Caki2 (cell line): ENCODE measurements at regions not wholly inside any gene's neighbourhood (a gene's known extent, or its start where the extent isn't known, plus 50 kb on each side); places are given as distances from the start of the nearest gene placed in this dataset.
"Not testable (repeated sequence)": the region's sequence is repeated elsewhere in the genome, so short reads cannot be mapped to it uniquely, and the experiment has no call there.

Experiments used
- DNase-seq: peaks from one replicate; pipeline ENCODE4 v3.0.0-alpha.2; 2015; ENCODE audit warnings: low read depth
- in situ Hi-C: cut with HindIII; loops from 2 replicates; pipeline ENCODE4 v1.10.0; 2016; ENCODE audit warnings: low sequenced_read_pairs, low pct_unique_long_range_greater_than_20kb, mixed read lengths

GRCh38 chr12:85606455-85606854 lies 229.8 kb downstream of the RASSF9 start:
- DNase-seq, result no peak
- in situ Hi-C loops, result no loop called here

GRCh38 chr12:85609778-85610177 lies 226.4 kb downstream of the RASSF9 start:
- in situ Hi-C loops, result no loop called here
- no peak for DNase-seq

DNA sequence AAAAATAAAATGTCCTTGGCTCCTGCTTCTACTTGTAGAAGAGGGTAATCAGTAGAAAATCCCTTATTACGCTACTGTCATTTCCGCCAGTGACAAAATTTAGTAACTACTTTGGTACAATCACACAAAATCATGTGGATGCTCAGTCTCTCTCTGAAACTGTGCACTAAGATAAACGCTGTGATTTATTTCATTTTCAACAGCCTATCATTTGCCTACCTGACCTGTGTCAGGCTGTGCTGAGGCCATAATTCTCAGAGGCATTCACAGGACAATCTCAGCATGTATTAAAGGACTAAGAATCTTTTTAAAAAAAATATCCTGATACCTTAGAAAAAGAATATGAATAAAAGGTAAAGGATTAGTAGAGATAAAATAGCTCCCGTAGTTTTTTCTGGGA lies 226.0 kb downstream of the RASSF9 start:
- DNase-seq, result no peak
- in situ Hi-C loops, result no loop called here

DNA sequence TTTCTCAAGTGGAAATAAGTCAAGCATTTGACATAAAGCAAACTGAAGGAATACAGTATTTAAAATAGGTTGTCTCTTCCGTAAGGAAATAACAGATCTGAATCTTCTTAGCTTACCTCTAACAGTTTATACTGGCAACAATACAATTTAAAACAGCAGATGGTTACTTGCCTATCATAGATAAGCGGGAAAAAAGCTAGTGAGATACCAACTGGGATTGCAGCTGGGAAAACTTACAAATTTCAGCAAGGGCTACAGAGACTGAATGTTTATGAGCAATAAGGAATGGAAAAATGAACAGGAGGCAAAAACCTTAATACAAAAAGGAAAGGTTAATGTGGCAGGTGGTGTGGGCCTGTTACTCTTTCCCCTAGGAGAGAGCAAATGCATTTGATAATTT lies 220.0 kb downstream of the RASSF9 start:
- no peak for DNase-seq
- in situ Hi-C loops, result no loop called here

- in situ Hi-C loops, result no loop called here
- no peak for DNase-seq
Observed at GRCh38 chr12:85617307-85618091, 218.7 kb downstream of the RASSF9 start.

GRCh38 chr12:85621041-85621440 lies 215.2 kb downstream of the RASSF9 start:
- no peak for DNase-seq
- in situ Hi-C loops, result no loop called here

DNA sequence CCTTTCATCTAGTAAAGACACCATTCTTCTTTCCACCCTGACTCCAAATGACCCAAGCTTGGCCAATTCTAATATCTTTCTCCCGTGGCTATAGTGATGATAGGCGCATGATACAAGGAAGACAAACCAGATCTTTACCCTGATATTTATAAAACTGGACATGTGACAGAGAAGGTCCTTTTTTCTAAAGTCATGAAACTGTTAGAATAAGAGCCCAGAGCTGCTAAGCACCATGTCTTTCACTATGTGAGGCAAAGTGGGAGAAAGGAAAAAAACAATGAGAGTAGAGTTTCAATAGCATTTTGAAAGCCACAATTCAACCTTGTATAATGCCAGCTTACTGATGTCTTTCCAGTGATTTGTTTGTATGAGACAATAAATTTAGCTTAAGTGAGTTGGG lies 212.4 kb downstream of the RASSF9 start:
- DNase-seq, result no peak

GRCh38 chr12:85625467-85625866 lies 210.7 kb downstream of the RASSF9 start:
- DNase-seq, result no peak
- in situ Hi-C loops, result no loop called here

More for the DNA sequence above, 212.4 kb downstream of the RASSF9 start:
- in situ Hi-C loops, result no loop called here

DNA sequence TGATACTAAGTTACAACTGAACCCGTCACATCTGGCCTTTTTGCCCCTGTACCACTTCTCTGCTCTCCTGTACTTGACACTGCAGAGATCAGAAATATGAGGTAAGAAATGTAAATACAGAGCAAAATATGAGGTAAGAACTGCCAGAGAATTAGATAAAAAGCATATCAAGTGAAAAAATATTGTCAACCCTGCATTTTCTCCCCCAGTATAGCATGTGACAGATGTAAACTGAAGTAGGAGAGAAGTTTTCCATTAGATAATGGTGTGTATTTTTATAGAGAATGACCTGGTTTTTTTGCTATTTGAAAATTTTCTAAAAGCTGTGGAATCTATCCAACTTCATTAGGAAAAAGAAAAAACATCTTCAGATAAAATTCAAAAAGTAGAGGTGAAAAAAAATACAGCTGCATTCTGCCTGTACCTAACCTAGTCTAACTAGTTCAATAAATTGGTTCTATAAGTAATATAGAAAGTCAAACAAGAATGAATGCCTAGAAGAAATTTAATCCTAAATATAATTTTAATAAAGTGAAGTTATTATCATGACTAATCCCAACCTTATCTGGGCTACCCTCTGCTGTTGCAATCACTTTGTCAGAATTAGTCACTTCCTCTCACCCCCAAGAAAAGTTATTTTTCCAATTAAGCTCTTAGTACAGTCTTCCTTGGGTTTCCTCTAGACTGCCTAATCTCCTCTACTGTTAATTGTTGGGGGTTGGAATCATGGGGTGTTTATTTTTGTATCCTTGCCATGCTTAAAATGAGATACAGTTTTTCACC lies 210.0 kb downstream of the RASSF9 start:
- in situ Hi-C loops, result no loop called here
- peak; percentile 15 for DNase-seq

DNA sequence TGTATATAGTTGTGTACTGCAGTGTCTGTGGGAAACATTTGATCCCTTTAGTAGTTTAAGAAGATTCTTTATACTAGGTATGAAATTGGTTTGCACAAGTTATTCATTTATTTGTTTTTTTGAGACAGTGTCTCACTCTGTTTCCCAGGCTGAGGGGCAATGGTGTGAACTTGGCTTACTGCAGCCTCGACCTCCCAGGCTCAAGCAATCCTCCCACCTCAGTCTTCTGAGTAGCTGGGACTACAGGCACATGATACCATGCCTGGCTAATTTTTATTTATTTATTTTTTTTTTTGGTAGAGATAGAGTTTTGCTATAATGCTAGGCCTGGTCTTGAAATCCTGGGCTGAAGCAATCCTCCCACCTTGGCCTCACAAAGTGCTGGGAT lies 209.4 kb downstream of the RASSF9 start:
- in situ Hi-C loops, result no loop called here

GRCh38 chr12:85627584-85627983 lies 208.6 kb downstream of the RASSF9 start:
- in situ Hi-C loops, result no loop called here

More for the DNA sequence above, 209.4 kb downstream of the RASSF9 start:
- no peak for DNase-seq

GRCh38 chr12:85628562-85628961 lies 207.6 kb downstream of the RASSF9 start:
- in situ Hi-C loops, DNase-seq: not testable (repeated sequence)

More at GRCh38 chr12:85627584-85627983, 208.6 kb downstream of the RASSF9 start:
- no peak for DNase-seq

GRCh38 chr12:85630851-85631250 lies 205.4 kb downstream of the RASSF9 start:
- in situ Hi-C loops, result no loop called here
- DNase-seq, result no peak

DNA sequence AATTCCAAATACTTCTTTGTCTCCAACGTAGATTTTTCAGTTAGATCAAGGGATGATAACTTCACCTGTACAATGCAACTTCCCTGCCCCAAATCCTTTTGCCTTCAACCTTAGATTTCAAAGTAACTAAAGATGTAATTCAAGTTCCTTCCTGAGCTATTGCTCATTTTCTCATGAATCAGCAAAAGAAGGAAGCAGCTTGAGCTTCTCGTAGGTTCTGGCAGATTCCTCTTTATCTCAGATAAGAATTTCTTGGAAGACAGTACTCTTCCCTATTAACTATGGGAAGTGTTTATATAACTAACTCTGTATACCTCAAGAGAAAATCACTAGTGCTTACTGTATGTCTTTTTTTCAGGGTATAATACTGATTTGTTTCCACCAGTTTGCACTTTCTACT lies 203.8 kb downstream of the RASSF9 start:
- in situ Hi-C loops, result no loop called here
- DNase-seq, result no peak

- DNase-seq, result no peak
- in situ Hi-C loops, result no loop called here
Observed at GRCh38 chr12:85633491-85633890, 202.7 kb downstream of the RASSF9 start.

DNA sequence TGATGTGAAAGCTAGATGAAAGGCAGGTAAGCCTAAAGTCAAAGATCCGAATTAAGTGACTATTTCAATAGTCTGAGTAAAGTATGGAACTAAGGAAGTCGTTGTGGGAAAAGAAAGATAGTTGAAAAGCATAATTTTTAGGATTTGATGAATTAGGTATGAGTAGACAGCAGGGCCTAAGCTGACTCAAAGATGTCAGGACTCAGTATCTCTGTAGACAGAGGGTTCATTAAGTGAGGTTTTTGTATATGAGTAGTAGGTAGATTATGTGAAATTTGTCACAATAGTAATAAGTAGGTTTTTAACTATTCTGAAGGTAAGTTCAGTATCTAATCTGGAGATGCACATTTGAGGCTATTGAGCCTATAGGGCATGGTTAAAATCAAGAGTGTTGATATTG lies 196.4 kb downstream of the RASSF9 start:
- no peak for DNase-seq

GRCh38 chr12:85641796-85642195 lies 194.4 kb downstream of the RASSF9 start:
- in situ Hi-C loops, result no loop called here
- DNase-seq, result no peak

More for the DNA sequence above, 196.4 kb downstream of the RASSF9 start:
- in situ Hi-C loops, result no loop called here

DNA sequence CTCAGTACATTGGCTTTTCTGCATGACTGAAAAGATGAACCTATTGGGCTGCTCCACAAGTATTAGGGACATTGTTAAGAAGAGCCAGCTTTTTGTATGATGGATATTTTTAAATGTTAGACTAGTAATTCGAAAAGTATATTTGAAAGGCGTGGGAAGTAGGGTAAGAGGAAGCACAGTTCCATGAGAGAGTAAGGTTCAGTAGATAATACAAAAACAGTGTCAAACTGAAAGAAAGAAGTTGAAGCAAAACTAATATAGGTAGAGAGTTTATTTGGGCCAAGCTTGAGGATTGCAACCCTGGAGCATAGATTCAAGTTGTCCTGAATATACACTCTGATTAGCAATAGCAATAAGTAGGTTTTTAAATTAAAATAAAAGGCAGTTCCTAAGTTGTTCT lies 193.9 kb downstream of the RASSF9 start:
- DNase-seq, result no peak
- in situ Hi-C loops, result no loop called here

- DNase-seq, result no peak
- in situ Hi-C loops, result no loop called here
Observed at GRCh38 chr12:85642808-85643207, 193.4 kb downstream of the RASSF9 start.
